SK-N-SH treated with all-trans-retinoic acid at 6 μM for 48 hours (cell line): ENCODE measurements at regions not wholly inside any gene's neighbourhood (a gene's known extent, or its start where the extent isn't known, plus 50 kb on each side); places are given as distances from the start of the nearest gene placed in this dataset.

Experiments used
- ARNTL ChIP-seq: fragments of 450-650 bp; formaldehyde crosslinking; IDR thresholded peaks from 2 replicates; pipeline ENCODE4 v1.5.0; 2020; ENCODE audit warnings: low read depth, mild to moderate bottlenecking, moderate library complexity, borderline replicate concordance
- ESRRG ChIP-seq: fragments of 250-450 bp; sonication (Bioruptor Pico); IDR thresholded peaks from 2 replicates; pipeline ENCODE4 v1.6.1; 2021; ENCODE audit warnings: mild to moderate bottlenecking
- ISL1 ChIP-seq: fragments of 250-450 bp; sonication (Bioruptor Pico); IDR thresholded peaks from 2 replicates; pipeline ENCODE4 v2.1.2; 2022; ENCODE audit warnings: mild to moderate bottlenecking, moderate library complexity
- PPARA ChIP-seq: fragments of 250-450 bp; sonication (Bioruptor Pico); IDR thresholded peaks from 2 replicates; pipeline ENCODE4 v1.5.0; 2020; ENCODE audit warnings: mild to moderate bottlenecking, borderline replicate concordance
- SNAI2 ChIP-seq: fragments of 250-450 bp; sonication (Bioruptor Pico); IDR thresholded peaks from 2 replicates; pipeline ENCODE4 v1.5.0; 2020; ENCODE audit warnings: mild to moderate bottlenecking, moderate library complexity
- TOX ChIP-seq: fragments of 250-450 bp; sonication (Bioruptor Pico); IDR thresholded peaks from 2 replicates; pipeline ENCODE4 v1.8.0; 2021; ENCODE audit warnings: mild to moderate bottlenecking, moderate library complexity, borderline replicate concordance
- ZFP3 ChIP-seq: fragments of 250-450 bp; sonication (Bioruptor Pico); IDR thresholded peaks from 2 replicates; pipeline ENCODE4 v1.5.0; 2020; ENCODE audit warnings: mild to moderate bottlenecking, moderate library complexity
- ZFP30 ChIP-seq: fragments of 450-650 bp; formaldehyde crosslinking; IDR thresholded peaks from 2 replicates; pipeline ENCODE4 v1.5.0; 2022; ENCODE audit warnings: mild to moderate bottlenecking, moderate library complexity
- ZNF565 ChIP-seq: fragments of 450-650 bp; formaldehyde crosslinking; conservative IDR thresholded peaks from 2 replicates; pipeline ENCODE4 v1.5.0; 2020; ENCODE audit warnings: low read depth, mild to moderate bottlenecking, moderate library complexity
- ZNF8 ChIP-seq: fragments of 450-650 bp; formaldehyde crosslinking; IDR thresholded peaks from 2 replicates; pipeline ENCODE4 v1.5.0; 2020; ENCODE audit warnings: mild to moderate bottlenecking, moderate library complexity
- TF ChIP-seq, protein P1 (sequence below): fragments of 250-450 bp; sonication (Bioruptor Pico); IDR thresholded peaks from 2 replicates; pipeline ENCODE4 v1.8.0; 2020; ENCODE audit warnings: mild to moderate bottlenecking, moderate library complexity, borderline replicate concordance
- TF ChIP-seq, protein P2 (sequence below): fragments of 250-450 bp; sonication (Bioruptor Pico); IDR thresholded peaks from 2 replicates; pipeline ENCODE4 v1.5.1; 2021; ENCODE audit warnings: mild to moderate bottlenecking, moderate library complexity
- TF ChIP-seq, protein P3 (sequence below): fragments of 250-450 bp; sonication (Bioruptor Pico); IDR thresholded peaks from 2 replicates; pipeline ENCODE4 v1.8.0; 2021; ENCODE audit warnings: low read depth, mild to moderate bottlenecking, moderate library complexity, borderline replicate concordance
- TF ChIP-seq, protein P4 (sequence below): fragments of 250-450 bp; sonication (Bioruptor Pico); IDR thresholded peaks from 2 replicates; pipeline ENCODE4 v1.5.1; 2020; ENCODE audit warnings: low read depth, mild to moderate bottlenecking, moderate library complexity

DNA sequence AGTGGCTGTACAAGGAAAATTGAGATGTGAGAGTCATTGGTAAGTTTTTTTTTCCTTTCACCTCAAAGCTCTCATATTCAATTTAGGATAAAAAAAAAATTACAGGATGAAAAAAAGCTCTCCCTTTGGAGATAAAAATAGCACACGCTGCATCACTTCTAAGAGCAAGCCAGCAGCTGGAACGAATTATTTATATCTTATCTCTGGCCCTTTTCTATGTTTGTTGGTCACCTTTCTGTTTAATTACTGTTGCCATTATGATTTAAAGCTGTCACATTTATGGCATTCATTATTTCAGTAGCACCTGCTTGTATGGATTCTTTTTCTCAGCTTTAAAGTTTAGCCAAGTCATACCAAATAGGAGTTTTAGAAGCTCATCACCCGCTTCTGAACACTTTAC lies 171.6 kb upstream of the PDZRN3 start:
- no peak for TF ChIP-seq ZFP3 (CRISPR knock-in tag)
- TF ChIP-seq, protein P1, sequence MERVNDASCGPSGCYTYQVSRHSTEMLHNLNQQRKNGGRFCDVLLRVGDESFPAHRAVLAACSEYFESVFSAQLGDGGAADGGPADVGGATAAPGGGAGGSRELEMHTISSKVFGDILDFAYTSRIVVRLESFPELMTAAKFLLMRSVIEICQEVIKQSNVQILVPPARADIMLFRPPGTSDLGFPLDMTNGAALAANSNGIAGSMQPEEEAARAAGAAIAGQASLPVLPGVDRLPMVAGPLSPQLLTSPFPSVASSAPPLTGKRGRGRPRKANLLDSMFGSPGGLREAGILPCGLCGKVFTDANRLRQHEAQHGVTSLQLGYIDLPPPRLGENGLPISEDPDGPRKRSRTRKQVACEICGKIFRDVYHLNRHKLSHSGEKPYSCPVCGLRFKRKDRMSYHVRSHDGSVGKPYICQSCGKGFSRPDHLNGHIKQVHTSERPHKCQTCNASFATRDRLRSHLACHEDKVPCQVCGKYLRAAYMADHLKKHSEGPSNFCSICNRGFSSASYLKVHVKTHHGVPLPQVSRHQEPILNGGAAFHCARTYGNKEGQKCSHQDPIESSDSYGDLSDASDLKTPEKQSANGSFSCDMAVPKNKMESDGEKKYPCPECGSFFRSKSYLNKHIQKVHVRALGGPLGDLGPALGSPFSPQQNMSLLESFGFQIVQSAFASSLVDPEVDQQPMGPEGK: no peak
- no peak for TF ChIP-seq ZNF8 (CRISPR knock-in tag)
- TF ChIP-seq ZFP30 (CRISPR knock-in tag): no peak
- TF ChIP-seq TOX (CRISPR knock-in tag): no peak
- TF ChIP-seq, protein P2, sequence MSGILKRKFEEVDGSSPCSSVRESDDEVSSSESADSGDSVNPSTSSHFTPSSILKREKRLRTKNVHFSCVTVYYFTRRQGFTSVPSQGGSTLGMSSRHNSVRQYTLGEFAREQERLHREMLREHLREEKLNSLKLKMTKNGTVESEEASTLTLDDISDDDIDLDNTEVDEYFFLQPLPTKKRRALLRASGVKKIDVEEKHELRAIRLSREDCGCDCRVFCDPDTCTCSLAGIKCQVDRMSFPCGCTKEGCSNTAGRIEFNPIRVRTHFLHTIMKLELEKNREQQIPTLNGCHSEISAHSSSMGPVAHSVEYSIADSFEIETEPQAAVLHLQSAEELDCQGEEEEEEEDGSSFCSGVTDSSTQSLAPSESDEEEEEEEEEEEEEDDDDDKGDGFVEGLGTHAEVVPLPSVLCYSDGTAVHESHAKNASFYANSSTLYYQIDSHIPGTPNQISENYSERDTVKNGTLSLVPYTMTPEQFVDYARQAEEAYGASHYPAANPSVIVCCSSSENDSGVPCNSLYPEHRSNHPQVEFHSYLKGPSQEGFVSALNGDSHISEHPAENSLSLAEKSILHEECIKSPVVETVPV (CRISPR knock-in tag): no peak
- TF ChIP-seq ZNF565 (CRISPR knock-in tag): no peak
- TF ChIP-seq SNAI2: no peak
- TF ChIP-seq, protein P3, sequence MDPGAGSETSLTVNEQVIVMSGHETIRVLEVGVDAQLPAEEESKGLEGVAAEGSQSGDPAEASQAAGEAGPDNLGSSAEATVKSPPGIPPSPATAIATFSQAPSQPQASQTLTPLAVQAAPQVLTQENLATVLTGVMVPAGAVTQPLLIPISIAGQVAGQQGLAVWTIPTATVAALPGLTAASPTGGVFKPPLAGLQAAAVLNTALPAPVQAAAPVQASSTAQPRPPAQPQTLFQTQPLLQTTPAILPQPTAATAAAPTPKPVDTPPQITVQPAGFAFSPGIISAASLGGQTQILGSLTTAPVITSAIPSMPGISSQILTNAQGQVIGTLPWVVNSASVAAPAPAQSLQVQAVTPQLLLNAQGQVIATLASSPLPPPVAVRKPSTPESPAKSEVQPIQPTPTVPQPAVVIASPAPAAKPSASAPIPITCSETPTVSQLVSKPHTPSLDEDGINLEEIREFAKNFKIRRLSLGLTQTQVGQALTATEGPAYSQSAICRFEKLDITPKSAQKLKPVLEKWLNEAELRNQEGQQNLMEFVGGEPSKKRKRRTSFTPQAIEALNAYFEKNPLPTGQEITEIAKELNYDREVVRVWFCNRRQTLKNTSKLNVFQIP (CRISPR knock-in tag): no peak
- TF ChIP-seq ISL1: no peak
- no peak for TF ChIP-seq ESRRG (CRISPR knock-in tag)
- TF ChIP-seq ARNTL (CRISPR knock-in tag): no peak
- TF ChIP-seq, protein P4, sequence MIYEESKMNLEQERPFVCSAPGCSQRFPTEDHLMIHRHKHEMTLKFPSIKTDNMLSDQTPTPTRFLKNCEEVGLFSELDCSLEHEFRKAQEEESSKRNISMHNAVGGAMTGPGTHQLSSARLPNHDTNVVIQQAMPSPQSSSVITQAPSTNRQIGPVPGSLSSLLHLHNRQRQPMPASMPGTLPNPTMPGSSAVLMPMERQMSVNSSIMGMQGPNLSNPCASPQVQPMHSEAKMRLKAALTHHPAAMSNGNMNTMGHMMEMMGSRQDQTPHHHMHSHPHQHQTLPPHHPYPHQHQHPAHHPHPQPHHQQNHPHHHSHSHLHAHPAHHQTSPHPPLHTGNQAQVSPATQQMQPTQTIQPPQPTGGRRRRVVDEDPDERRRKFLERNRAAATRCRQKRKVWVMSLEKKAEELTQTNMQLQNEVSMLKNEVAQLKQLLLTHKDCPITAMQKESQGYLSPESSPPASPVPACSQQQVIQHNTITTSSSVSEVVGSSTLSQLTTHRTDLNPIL (CRISPR knock-in tag): no peak
- no peak for TF ChIP-seq PPARA
